Parathyroid adenoma (tissue), 2 donors: ENCODE measurements at regions not wholly inside any gene's neighbourhood (a gene's known extent, or its start where the extent isn't known, plus 50 kb on each side); places are given as distances from the start of the nearest gene placed in this dataset.

ENCODE experiments used
- H2AFZ ChIP-seq: fragments of 300-600 bp; sonication (generic); one replicate; pipeline ENCODE4 v1.7.0; 2017; ENCODE audit warnings: antibody characterized with exemption, mild to moderate bottlenecking
- H3K27ac ChIP-seq: fragments of 300-600 bp; sonication (generic); one replicate; pipeline ENCODE4 v1.7.0; 2017
- H3K27me3 ChIP-seq: fragments of 300-600 bp; sonication (generic); one replicate; pipeline ENCODE4 v1.7.0; 2017; ENCODE audit warnings: low read length; ENCODE audit not compliant: control insufficient read depth, insufficient read depth
- H3K36me3 ChIP-seq: fragments of 300-600 bp; sonication (generic); one replicate; pipeline ENCODE4 v1.7.0; 2017; ENCODE audit warnings: low read length; ENCODE audit not compliant: control insufficient read depth, insufficient read depth
- H3K4me1 ChIP-seq: fragments of 300-600 bp; sonication (generic); one replicate; pipeline ENCODE4 v1.7.0; 2017; ENCODE audit warnings: control low read depth
- H3K4me2 ChIP-seq: fragments of 300-600 bp; sonication (generic); one replicate; pipeline ENCODE4 v1.7.0; 2017; ENCODE audit warnings: low read length
- H3K4me3 ChIP-seq: fragments of 300-600 bp; sonication (generic); one replicate; pipeline ENCODE4 v1.7.0; 2017; ENCODE audit warnings: low read depth, low read length
- H3K79me2 ChIP-seq: fragments of 300-600 bp; sonication (generic); one replicate; pipeline ENCODE4 v1.7.0; 2017; ENCODE audit warnings: control low read depth
- H3K9ac ChIP-seq: fragments of 300-600 bp; sonication (generic); one replicate; pipeline ENCODE4 v1.7.0; 2017; ENCODE audit warnings: mild to moderate bottlenecking
- H3K9me3 ChIP-seq: fragments of 300-600 bp; sonication (generic); one replicate; pipeline ENCODE4 v1.7.0; 2017; ENCODE audit warnings: low read length; ENCODE audit not compliant: control insufficient read depth
- CTCF ChIP-seq: fragments of 300-600 bp; sonication (generic); IDR thresholded peaks from one replicate; pipeline ENCODE4 v1.7.0; 2017; ENCODE audit warnings: antibody characterized with exemption, mild to moderate bottlenecking
- donor health status: primary hyperparathyroidism.

- Histone ChIP-seq H3K9me3 (no peaks in the 10 kb centered on the region), H3K4me1 (no peaks in the 10 kb centered on the region), H3K4me3 (no peak overlapping the region), H2AFZ (no peak overlapping the region), H3K4me2 (no peak overlapping the region), H3K9ac (no peak overlapping the region), H3K27me3 (no peaks in the 10 kb centered on the region), H3K36me3 (no peaks in the 10 kb centered on the region), H3K27ac (no peak overlapping the region), H3K79me2 (no peaks in the 10 kb centered on the region)
- no peak for TF ChIP-seq CTCF
Observed at GRCh38 chr2:193966590-193966989, 1690.4 kb upstream of the SLC39A10 start.

GRCh38 chr2:193965263-193965662 is 1691.8 kb upstream of the SLC39A10 start:
- Histone ChIP-seq H3K79me2 (no peaks in the 10 kb centered on the region), H3K4me3 (no peak overlapping the region), H3K9ac (no peak overlapping the region), H3K36me3 (no peaks in the 10 kb centered on the region), H3K27ac (no peak overlapping the region), H3K9me3 (no peaks in the 10 kb centered on the region), H3K4me2 (no peak overlapping the region), H3K27me3 (no peaks in the 10 kb centered on the region), H2AFZ (no peak overlapping the region), H3K4me1 (no peaks in the 10 kb centered on the region)
- no peak for TF ChIP-seq CTCF

GRCh38 chr2:193963472-193964119 is 1693.4 kb upstream of the SLC39A10 start:
- no peaks in the 10 kb centered on the region for H3K9me3 ChIP-seq
- H2AFZ ChIP-seq: no peak overlapping the region
- no peak for TF ChIP-seq CTCF
- H3K36me3 ChIP-seq: no peaks in the 10 kb centered on the region
- H3K9ac ChIP-seq: no peak overlapping the region
- H3K4me2 ChIP-seq: no peak overlapping the region
- no peak overlapping the region for H3K27ac ChIP-seq
- no peaks in the 10 kb centered on the region for H3K27me3 ChIP-seq
- no peaks in the 10 kb centered on the region for H3K4me1 ChIP-seq
- no peak overlapping the region for H3K4me3 ChIP-seq
- H3K79me2 ChIP-seq: no peaks in the 10 kb centered on the region

GRCh38 chr2:193946806-193947205 is 1710.2 kb upstream of the SLC39A10 start:
- Histone ChIP-seq H3K4me3 (no peak overlapping the region), H3K9me3 (no peaks in the 10 kb centered on the region), H3K27ac (no peak overlapping the region), H3K27me3 (no peaks in the 10 kb centered on the region), H3K9ac (no peak overlapping the region), H3K4me1 (no peaks in the 10 kb centered on the region), H3K36me3 (no peaks in the 10 kb centered on the region), H3K4me2 (no peak overlapping the region), H3K79me2 (no peaks in the 10 kb centered on the region), H2AFZ (no peak overlapping the region)
- TF ChIP-seq CTCF: no peak

GRCh38 chr2:193943406-193943960 is 1713.5 kb upstream of the SLC39A10 start:
- no peaks in the 10 kb centered on the region for H3K9me3 ChIP-seq
- no peak overlapping the region for H3K4me3 ChIP-seq
- H3K27me3 ChIP-seq: no peaks in the 10 kb centered on the region
- H2AFZ ChIP-seq: no peak overlapping the region
- H3K36me3 ChIP-seq: no peaks in the 10 kb centered on the region
- no peak overlapping the region for H3K4me2 ChIP-seq
- no peaks in the 10 kb centered on the region for H3K79me2 ChIP-seq
- H3K9ac ChIP-seq: no peak overlapping the region
- no peak overlapping the region for H3K27ac ChIP-seq
- H3K4me1 ChIP-seq: no peaks in the 10 kb centered on the region
- TF ChIP-seq CTCF: no peak
